ENCODE measurements at regions not wholly inside any gene's neighbourhood (a gene's known extent, or its start where the extent isn't known, plus 50 kb on each side); places are given as distances from the start of the nearest gene placed in this dataset.

DNA sequence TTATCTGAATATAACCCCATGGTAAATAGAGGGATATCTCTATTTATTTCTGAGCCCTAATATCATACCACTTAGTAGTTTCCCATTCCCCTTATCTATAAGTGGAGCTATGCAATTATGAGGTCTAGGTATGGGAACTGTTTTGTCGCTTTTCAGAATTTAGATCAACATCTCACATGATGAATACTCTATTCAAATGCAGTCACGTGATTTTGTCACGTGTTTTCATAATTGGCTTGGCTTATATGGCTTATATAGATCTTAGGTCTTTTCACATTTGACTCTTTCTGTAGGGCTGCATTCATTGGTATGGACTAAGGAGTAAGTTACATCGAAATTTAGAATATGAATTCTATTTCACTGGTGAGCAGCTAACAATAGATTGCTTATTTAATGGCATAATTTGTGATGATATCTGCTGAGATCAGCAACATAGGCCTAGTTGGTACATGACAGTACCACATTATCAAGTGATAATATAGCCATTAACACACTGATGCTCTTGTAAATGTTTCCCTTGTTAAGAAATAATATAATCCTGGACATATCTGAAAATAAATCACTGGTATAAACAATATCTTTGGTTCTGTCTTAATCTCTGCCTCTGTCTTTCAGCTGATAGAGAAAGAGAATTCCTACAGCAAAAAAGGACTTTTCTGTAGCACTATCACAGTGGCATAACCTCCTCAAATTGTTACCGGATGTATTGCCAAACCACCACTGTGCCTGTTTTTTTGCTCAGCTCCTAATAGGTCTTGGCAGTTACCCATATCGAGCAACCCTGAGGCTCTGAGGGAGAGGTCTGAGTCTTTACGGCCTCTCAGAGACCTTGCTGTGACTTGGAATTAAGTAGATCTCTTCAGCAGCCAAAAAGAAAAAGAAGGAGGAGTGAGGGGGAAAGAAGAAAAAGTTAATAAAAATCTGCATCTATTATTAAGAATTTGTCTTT, 357.1 kb downstream of the ZPLD1 start:
- no peak for TF ChIP-seq GABPA (IDR thresholded peaks at IDR 0.05; ENCODE audit: low read depth)
- TF ChIP-seq, protein P1, sequence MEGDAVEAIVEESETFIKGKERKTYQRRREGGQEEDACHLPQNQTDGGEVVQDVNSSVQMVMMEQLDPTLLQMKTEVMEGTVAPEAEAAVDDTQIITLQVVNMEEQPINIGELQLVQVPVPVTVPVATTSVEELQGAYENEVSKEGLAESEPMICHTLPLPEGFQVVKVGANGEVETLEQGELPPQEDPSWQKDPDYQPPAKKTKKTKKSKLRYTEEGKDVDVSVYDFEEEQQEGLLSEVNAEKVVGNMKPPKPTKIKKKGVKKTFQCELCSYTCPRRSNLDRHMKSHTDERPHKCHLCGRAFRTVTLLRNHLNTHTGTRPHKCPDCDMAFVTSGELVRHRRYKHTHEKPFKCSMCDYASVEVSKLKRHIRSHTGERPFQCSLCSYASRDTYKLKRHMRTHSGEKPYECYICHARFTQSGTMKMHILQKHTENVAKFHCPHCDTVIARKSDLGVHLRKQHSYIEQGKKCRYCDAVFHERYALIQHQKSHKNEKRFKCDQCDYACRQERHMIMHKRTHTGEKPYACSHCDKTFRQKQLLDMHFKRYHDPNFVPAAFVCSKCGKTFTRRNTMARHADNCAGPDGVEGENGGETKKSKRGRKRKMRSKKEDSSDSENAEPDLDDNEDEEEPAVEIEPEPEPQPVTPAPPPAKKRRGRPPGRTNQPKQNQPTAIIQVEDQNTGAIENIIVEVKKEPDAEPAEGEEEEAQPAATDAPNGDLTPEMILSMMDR (IDR thresholded peaks at IDR 0.05; ENCODE audit: insufficient read depth, low read length), result no peak
- no peak for TF ChIP-seq POLR2AphosphoS5 (IDR thresholded peaks at IDR 0.05; ENCODE audit: low read depth)
- TF ChIP-seq, protein P2, sequence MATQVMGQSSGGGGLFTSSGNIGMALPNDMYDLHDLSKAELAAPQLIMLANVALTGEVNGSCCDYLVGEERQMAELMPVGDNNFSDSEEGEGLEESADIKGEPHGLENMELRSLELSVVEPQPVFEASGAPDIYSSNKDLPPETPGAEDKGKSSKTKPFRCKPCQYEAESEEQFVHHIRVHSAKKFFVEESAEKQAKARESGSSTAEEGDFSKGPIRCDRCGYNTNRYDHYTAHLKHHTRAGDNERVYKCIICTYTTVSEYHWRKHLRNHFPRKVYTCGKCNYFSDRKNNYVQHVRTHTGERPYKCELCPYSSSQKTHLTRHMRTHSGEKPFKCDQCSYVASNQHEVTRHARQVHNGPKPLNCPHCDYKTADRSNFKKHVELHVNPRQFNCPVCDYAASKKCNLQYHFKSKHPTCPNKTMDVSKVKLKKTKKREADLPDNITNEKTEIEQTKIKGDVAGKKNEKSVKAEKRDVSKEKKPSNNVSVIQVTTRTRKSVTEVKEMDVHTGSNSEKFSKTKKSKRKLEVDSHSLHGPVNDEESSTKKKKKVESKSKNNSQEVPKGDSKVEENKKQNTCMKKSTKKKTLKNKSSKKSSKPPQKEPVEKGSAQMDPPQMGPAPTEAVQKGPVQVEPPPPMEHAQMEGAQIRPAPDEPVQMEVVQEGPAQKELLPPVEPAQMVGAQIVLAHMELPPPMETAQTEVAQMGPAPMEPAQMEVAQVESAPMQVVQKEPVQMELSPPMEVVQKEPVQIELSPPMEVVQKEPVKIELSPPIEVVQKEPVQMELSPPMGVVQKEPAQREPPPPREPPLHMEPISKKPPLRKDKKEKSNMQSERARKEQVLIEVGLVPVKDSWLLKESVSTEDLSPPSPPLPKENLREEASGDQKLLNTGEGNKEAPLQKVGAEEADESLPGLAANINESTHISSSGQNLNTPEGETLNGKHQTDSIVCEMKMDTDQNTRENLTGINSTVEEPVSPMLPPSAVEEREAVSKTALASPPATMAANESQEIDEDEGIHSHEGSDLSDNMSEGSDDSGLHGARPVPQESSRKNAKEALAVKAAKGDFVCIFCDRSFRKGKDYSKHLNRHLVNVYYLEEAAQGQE (IDR thresholded peaks at IDR 0.05; ENCODE audit: insufficient replicate concordance, low read depth), result no peak

Data from HL-60 (cell line).